HCT116 (cell line): ENCODE measurements at regions not wholly inside any gene's neighbourhood (a gene's known extent, or its start where the extent isn't known, plus 50 kb on each side); places are given as distances from the start of the nearest gene placed in this dataset.

Experiments used
- CEBPB ChIP-seq: IDR thresholded peaks from 2 replicates; pipeline ENCODE4 v1.6.1; 2012; ENCODE audit warnings: low read depth
- EZH2 ChIP-seq: fragments of 200-600 bp; sonication (generic); IDR thresholded peaks from 2 replicates; pipeline ENCODE4 v1.6.1; 2017; ENCODE audit warnings: antibody characterized with exemption, mixed run types
- EZH2phosphoT487 ChIP-seq: fragments of 200-600 bp; IDR thresholded peaks from 2 replicates; pipeline ENCODE4 v1.6.1; 2018; ENCODE audit warnings: antibody characterized with exemption, borderline replicate concordance
- JUND ChIP-seq: IDR thresholded peaks from 2 replicates; pipeline ENCODE4 v1.6.1; 2012
- POLR2A ChIP-seq: IDR thresholded peaks from 2 replicates; pipeline ENCODE4 v1.7.0; 2011; ENCODE audit warnings: borderline replicate concordance; ENCODE audit not compliant: insufficient read depth, insufficient read length; ENCODE audit errors: extremely low read depth
- SP1 ChIP-seq: IDR thresholded peaks from 2 replicates; pipeline ENCODE4 v1.6.1; 2012; ENCODE audit warnings: low read depth
- TF ChIP-seq, protein P1 (sequence below): IDR thresholded peaks from 2 replicates; pipeline ENCODE4 v1.6.1; 2012
- TF ChIP-seq, protein P2 (sequence below), 3 experiments: fragments of 200-600 bp in 1 of 3; sonication (generic) in 1 of 3; IDR thresholded peaks in 2 of 3; conservative IDR thresholded peaks in 1 of 3; 2 replicates each; pipeline ENCODE4 v1.5.1; 2012 to 2017; ENCODE audit warnings: low read depth in 2 of 3, low read length in 2 of 3, antibody characterized with exemption in 1 of 3, borderline replicate concordance in 1 of 3, control low read depth in 1 of 3, mild to moderate bottlenecking in 1 of 3, mixed read lengths in 1 of 3, mixed run types in 1 of 3, moderate library complexity in 1 of 3; ENCODE audit not compliant: insufficient read depth in 1 of 3

DNA sequence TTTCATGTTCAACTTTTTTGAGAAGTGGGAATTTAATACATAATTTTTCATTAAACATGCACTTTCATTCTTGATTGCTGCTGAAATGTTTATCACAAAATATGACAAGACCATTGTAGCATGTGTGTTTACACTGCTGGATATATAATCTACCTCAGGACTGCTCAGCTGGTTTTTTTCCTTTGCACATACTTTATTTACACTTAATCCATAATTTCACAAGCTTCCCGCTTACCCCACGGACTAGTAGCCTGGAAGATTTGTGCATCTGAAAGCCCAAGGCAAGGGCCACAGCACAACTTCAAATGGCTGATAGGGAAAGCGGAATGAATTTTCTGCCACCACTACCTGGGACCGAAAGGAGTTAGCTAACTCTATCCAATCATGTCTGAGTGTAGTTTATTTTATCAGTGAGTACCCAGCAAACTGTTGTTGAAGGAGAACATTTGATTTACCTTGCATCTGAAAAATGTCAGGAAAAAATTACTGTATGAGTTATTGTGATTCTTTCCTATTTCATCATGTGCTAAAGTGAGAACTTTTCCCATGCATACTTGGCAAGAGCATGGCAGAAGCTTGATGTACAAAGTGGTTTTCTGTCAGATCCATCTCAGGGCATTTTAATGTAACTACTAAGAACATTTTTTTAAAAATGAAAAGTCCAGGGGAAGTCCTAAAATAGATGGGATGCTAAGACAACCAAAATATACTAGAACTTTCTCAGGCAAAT lies 558.2 kb upstream of the USP24 start:
- TF ChIP-seq, protein P1, sequence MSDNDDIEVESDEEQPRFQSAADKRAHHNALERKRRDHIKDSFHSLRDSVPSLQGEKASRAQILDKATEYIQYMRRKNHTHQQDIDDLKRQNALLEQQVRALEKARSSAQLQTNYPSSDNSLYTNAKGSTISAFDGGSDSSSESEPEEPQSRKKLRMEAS: no peak
- TF ChIP-seq, protein P2, sequence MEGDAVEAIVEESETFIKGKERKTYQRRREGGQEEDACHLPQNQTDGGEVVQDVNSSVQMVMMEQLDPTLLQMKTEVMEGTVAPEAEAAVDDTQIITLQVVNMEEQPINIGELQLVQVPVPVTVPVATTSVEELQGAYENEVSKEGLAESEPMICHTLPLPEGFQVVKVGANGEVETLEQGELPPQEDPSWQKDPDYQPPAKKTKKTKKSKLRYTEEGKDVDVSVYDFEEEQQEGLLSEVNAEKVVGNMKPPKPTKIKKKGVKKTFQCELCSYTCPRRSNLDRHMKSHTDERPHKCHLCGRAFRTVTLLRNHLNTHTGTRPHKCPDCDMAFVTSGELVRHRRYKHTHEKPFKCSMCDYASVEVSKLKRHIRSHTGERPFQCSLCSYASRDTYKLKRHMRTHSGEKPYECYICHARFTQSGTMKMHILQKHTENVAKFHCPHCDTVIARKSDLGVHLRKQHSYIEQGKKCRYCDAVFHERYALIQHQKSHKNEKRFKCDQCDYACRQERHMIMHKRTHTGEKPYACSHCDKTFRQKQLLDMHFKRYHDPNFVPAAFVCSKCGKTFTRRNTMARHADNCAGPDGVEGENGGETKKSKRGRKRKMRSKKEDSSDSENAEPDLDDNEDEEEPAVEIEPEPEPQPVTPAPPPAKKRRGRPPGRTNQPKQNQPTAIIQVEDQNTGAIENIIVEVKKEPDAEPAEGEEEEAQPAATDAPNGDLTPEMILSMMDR (IDR thresholded peaks at IDR 0.05 in 2 of 3, conservative IDR thresholded peaks at IDR 0.05 in 1 of 3; ENCODE audit: borderline replicate concordance in 1 of 3, insufficient read depth in 1 of 3, low read depth in 2 of 3, low read length in 2 of 3): no peak
- TF ChIP-seq EZH2: no peak
- no peak for TF ChIP-seq JUND
- TF ChIP-seq POLR2A: no peak
- no peak for TF ChIP-seq CEBPB
- TF ChIP-seq EZH2phosphoT487: no peak
- no peak for TF ChIP-seq SP1
